Activated naive CD4-positive, alpha-beta T cell treated with anti-CD3 and anti-CD28 coated beads, Interleukin-2, amount 10 ng/mL, durations not matched to agents 7 days and 5 days (primary cell): ENCODE measurements at regions not wholly inside any gene's neighbourhood (a gene's known extent, or its start where the extent isn't known, plus 50 kb on each side); places are given as distances from the start of the nearest gene placed in this dataset.

Source experiments
- CTCF ChIA-PET: fragments of 350-600 bp; sonication (Branson Sonifier 250); formaldehyde crosslinking; loops from one replicate; lab custom pipeline; 2021; ENCODE audit warnings: antibody characterized with exemption; lab: Charles Lee
- DNase-seq: peaks from one replicate; pipeline ENCODE4 v3.0.0-alpha.2; 2020
- H3K27ac Mint-ChIP-seq: one replicate; pipeline ENCODE4 v1.8.0; 2021; ENCODE audit warnings: mild to moderate bottlenecking, moderate library complexity, mixed read lengths
- H3K27me3 Mint-ChIP-seq: one replicate; pipeline ENCODE4 v1.8.0; 2021; ENCODE audit warnings: mild to moderate bottlenecking, mixed read lengths
- H3K36me3 Mint-ChIP-seq: one replicate; pipeline ENCODE4 v1.8.0; 2021; ENCODE audit warnings: mixed read lengths
- H3K4me1 Mint-ChIP-seq: one replicate; pipeline ENCODE4 v1.8.0; 2021; ENCODE audit warnings: mixed read lengths
- H3K4me3 Mint-ChIP-seq: one replicate; pipeline ENCODE4 v1.8.0; 2021; ENCODE audit warnings: mild to moderate bottlenecking, moderate library complexity, mixed read lengths
- H3K9me3 Mint-ChIP-seq: one replicate; pipeline ENCODE4 v1.8.0; 2021; ENCODE audit warnings: mixed read lengths

GRCh38 chr5:1934056-1934394, 51.3 kb upstream of the IRX4 start:
- Mint-ChIP-seq H3K4me3 (no peak overlapping the region), H3K27ac (no peak overlapping the region), H3K4me1 (no peaks in the 10 kb centered on the region), H3K36me3 (no peaks in the 10 kb centered on the region), H3K27me3 (peaks cover 47% of the 10 kb centered on the region), H3K9me3 (no peaks in the 10 kb centered on the region)
- no peak for DNase-seq
- CTCF ChIA-PET: no interaction called here

DNA sequence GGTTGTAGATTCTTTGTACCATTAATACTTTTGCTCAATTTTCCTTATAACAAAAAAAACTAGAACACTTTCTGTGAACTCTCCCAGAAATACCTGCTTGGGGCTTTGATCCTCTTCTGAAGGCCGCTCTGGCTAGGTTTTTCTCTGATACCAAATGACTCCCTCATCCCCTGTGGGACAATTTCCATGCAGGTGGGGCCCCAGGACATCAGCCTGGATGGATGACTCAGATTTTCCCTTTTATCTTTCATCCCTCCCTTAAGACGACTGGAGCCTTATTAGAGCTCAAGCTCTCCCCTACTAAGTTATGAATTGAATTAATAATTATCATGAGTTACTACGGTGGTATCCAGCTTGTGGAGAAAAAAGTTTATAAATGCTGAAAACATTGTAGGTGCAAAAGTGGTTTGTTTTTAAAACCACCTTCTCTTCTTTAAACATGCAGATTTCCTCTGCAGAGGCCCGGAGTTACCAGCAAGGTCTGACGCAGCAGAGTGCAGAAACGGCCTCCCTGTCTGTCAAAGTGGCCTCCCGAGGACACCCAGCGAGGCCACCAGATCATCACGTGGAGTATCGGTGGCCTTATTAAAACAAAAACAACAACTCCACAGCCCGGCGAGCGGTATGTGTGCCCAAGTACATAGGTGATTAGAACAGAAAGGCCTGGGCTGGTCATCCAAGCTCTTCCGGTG, 50.8 kb upstream of the IRX4 start:
- CTCF ChIA-PET: no interaction called here
- no peaks in the 10 kb centered on the region for H3K4me1 Mint-ChIP-seq
- H3K27ac Mint-ChIP-seq: no peak overlapping the region
- no peak overlapping the region for H3K4me3 Mint-ChIP-seq
- peaks cover 47% of the 10 kb centered on the region for H3K27me3 Mint-ChIP-seq
- H3K36me3 Mint-ChIP-seq: no peaks in the 10 kb centered on the region
- no peaks in the 10 kb centered on the region for H3K9me3 Mint-ChIP-seq
- no peak for DNase-seq
